ENCODE measurements at regions not wholly inside any gene's neighbourhood (a gene's known extent, or its start where the extent isn't known, plus 50 kb on each side); places are given as distances from the start of the nearest gene placed in this dataset.

GRCh38 chr4:18636001-18636585 is 614.5 kb upstream of the LCORL start:
- no peak for TF ChIP-seq POLR2A (IDR thresholded peaks at IDR 0.05)
- no peak for TF ChIP-seq CTCF (IDR thresholded peaks at IDR 0.05)

All from esophagus squamous epithelium (tissue), 4 donors.